Epithelial cell of proximal tubule (primary cell): ENCODE measurements at regions not wholly inside any gene's neighbourhood (a gene's known extent, or its start where the extent isn't known, plus 50 kb on each side); places are given as distances from the start of the nearest gene placed in this dataset.

Source experiments
- DNase-seq: peaks from one replicate; pipeline ENCODE4 v3.0.0-alpha.2; 2011; ENCODE audit warnings: low read depth
- H3K4me3 ChIP-seq: 2 replicates; pipeline ENCODE4 v1.5.1; 2011; ENCODE audit warnings: low read depth, mild to moderate bottlenecking, low read length
- TF ChIP-seq, protein P1 (sequence below): conservative IDR thresholded peaks from 2 replicates; pipeline ENCODE4 v1.5.1; 2012; ENCODE audit warnings: low read depth, mild to moderate bottlenecking, low read length

DNA sequence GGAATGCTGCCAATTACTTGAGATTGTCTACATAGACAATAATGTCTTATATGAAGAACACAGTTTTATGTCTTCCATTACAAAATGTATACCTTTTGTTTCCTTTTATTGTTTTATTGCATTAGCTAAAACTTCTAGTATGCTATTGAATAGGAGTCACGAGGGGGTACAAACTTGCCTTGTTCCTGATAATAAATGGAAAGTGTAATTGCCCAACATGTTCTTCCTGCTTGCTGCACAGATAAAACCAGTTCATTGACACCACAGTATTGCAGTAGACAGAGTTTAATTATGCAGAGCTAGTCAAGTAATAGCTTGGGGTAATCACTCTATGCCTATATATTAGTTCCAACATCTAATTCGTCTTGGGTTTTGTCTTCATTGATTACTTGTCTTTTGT, 1276.2 kb upstream of the NRXN1 start:
- no peak overlapping the region for H3K4me3 ChIP-seq
- DNase-seq = no peak
- TF ChIP-seq, protein P1, sequence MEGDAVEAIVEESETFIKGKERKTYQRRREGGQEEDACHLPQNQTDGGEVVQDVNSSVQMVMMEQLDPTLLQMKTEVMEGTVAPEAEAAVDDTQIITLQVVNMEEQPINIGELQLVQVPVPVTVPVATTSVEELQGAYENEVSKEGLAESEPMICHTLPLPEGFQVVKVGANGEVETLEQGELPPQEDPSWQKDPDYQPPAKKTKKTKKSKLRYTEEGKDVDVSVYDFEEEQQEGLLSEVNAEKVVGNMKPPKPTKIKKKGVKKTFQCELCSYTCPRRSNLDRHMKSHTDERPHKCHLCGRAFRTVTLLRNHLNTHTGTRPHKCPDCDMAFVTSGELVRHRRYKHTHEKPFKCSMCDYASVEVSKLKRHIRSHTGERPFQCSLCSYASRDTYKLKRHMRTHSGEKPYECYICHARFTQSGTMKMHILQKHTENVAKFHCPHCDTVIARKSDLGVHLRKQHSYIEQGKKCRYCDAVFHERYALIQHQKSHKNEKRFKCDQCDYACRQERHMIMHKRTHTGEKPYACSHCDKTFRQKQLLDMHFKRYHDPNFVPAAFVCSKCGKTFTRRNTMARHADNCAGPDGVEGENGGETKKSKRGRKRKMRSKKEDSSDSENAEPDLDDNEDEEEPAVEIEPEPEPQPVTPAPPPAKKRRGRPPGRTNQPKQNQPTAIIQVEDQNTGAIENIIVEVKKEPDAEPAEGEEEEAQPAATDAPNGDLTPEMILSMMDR = no peak

DNA sequence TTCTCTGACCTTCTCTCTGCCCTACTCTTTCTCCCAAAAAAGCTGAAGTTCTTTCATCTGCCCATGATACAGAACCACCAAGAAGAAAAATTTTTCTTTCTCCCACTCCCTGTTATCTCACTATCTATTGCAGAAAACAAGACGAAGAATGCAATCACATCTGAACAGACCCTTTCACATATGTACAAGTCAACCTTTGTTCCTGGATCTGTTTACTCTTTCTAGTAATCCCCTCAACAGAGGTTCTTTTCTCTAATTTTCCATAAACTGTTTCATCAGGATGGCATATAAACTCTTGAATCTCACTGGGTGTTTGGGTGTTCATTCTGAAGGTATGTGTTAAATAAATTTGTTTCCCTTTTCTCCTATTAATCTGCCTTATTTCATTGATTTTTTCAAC, 1262.7 kb upstream of the NRXN1 start:
- no peak for DNase-seq
- no peak overlapping the region for H3K4me3 ChIP-seq
- TF ChIP-seq, protein P1 = no peak

DNA sequence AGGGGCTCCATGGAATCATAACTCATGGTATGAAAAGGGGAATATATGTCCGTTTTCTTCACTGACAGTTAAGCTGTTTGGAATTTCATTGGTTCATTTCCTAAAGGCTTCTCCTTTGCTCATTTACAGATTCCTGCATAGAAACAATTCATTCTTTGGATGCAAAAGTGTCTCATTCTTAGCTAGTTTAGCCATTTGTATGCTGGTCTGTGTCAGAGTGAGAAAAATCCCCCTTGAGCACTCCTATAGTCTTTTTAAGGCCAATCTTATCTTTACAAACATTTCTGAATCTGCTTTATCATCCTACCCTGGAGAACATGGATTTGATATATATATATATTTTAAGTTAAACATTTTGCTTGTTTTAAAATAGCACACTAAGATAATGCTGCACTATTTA, 1260.9 kb upstream of the NRXN1 start:
- no peak overlapping the region for H3K4me3 ChIP-seq
- TF ChIP-seq, protein P1 = no peak
- no peak for DNase-seq

DNA sequence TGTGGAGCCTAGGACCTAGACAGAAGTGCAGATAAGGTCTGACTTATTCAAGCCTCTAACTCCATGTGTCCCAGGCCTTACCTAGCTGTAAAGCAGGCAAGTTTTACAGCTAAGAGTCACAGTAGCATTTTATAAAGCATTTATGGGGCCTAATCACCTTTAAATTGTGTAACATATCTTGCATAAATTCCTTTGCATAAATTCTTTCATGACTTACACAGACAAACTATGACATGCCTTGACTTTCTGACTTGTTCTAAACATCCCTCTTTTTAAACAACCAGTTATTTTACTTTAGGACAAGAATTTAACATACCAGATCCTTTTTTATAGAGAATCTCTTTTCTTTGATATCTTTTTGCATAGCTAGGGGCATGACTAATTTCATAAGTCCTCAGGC, 1257.8 kb upstream of the NRXN1 start:
- no peak for DNase-seq
- TF ChIP-seq, protein P1 = no peak
- no peak overlapping the region for H3K4me3 ChIP-seq

DNA sequence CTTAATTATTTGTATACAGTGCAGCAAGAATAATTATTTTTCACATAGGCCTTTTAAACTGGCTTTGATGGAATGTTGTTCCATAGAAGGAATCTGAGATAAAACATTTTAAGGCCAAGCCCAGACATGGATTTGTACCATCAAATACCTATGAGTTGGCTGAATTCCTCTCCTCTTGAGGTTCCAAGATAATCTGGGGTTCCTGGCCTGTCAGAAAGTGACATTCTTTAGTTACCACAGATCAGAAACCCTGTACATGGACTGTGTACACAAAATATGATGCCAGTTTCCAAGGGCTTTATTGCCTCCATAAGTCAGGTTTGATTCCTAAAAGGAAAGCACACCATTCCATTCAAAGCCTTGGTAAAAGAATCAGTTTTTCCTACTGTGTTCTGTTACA, 1256.7 kb upstream of the NRXN1 start:
- H3K4me3 ChIP-seq = no peak overlapping the region
- TF ChIP-seq, protein P1 = no peak
- DNase-seq = no peak

DNA sequence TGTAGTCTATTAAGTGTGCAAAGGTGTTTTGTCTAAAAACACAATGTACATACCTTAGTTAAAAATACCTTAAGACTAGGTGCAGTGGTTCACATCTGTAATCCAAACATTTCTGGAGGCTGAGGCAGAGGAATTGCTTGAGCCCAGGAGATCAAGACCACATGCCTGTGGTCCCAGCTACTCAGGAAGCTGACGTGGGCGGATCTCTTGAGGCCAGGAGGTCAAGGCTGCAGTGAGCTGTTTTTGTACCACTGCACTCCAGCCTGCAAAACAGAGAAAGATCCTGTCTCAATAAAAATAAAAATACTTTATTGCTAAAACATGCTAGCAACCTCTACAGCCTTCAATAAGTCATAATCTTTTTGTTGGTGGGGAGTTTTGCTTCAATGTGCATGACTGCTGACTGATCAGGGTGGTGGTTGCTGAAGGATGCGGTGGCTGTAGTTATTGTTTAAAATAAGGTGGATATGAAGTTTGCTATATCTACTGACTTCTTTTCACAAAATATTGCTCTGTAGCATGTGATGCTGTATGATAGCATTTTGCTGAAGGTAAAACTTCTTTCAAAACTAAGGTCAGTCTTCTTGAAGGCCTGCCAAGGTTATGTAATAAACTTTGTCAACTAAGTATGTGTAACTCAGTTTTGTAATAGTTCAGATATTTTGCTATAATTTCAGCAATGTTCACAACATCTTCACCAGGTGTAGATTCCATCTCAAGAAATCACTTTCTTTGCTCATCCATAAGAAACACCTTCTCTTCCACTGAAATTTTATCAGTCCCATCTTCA, 1238.0 kb upstream of the NRXN1 start:
- TF ChIP-seq, protein P1 = no peak
- H3K4me3 ChIP-seq = no peak overlapping the region
- no peak for DNase-seq

DNA sequence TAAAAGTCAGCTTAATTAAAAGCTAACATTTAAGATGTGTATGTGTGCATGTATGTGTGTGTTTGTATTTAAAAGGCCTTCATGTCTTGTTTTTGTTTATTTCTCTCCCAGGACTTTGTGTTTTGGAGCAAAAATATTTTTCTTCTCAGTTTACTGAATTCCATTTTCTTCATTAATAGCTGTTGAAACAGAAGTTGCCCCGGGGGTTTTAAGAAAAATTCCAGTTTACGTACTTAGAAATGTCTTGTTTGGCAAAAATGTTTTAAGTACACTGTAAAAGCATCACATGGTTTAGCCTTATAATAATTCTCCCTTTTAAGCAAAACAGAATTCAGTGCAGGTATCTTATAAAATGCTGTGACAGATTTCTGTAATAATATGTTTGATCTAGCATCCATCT, 1233.0 kb upstream of the NRXN1 start:
- DNase-seq = no peak
- H3K4me3 ChIP-seq = no peak overlapping the region
- TF ChIP-seq, protein P1 = no peak
